Left cardiac atrium (tissue), 4 donors: ENCODE measurements at regions not wholly inside any gene's neighbourhood (a gene's known extent, or its start where the extent isn't known, plus 50 kb on each side); places are given as distances from the start of the nearest gene placed in this dataset.

Experiments used
- ATAC-seq, 2 donors: fragments of 200-7000 bp; cut with Tn5 transposase; one replicate each; pipeline ENCODE4 v1.9.1; 2020; ENCODE audit warnings: mild to moderate bottlenecking in 2 of 2, moderate library complexity in 2 of 2
- DNase-seq: peaks from one replicate; pipeline ENCODE4 v3.0.0-alpha.2; 2020
- intact Hi-C, 2 donors: fragments of 100-400 bp; cut with DNase I; formaldehyde crosslinking; loops; one replicate each; pipeline versions ENCODE4 v1.14.1 to v1.15.1; 2022 to 2023
- donor health status: DM: no; HTN: yes; CAD: no.
- donor health status: DM: no; HTN: yes; CAD: no; lungs with severe emphysema.
- donor health status: DM: yes; HTN: yes; CAD: no.
- donor health status: Dilated cardiomyopathy.

DNA sequence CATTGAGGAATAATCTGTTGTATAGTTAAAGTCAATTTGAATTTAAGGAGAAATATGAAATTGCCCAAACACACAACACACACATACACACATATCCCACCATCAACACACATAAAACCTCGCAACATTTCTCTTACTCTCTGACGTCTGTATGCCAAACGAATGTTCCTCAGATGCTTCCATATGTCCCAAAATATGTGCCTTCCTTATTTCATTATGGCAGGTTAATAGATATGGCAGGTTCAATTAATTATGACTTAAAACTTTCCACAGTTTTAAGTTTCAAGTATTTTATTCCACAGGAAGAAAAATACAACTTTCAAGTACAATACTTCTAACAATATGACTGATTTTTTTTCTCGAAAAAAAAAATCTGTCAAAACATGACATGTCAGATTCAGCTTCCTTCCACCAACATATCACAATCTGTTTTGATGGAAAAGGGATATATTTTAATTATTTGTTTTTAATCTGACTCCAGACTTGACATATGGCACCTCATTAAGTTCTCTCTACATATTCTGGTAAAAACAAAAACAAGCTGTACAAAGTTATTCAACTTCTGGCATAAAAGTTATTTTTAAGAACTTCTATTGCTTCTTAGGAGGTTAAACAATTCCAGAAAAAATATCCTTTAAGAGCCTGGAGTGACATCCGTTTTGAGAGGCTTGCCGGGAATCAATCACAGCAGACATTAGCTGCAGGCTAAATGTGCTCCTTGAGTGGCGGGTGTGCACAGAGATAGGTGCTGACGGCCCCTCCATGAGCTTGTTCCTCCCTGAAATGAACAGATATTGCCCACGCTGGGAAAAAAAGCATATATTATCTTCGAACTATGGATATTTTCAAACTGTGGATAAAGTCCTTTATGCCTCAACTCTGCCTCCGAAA, 812.7 kb downstream of the DCDC2C start:
- DNase-seq (no peak), ATAC-seq (no peak)
- intact Hi-C loops = no loop called here

DNA sequence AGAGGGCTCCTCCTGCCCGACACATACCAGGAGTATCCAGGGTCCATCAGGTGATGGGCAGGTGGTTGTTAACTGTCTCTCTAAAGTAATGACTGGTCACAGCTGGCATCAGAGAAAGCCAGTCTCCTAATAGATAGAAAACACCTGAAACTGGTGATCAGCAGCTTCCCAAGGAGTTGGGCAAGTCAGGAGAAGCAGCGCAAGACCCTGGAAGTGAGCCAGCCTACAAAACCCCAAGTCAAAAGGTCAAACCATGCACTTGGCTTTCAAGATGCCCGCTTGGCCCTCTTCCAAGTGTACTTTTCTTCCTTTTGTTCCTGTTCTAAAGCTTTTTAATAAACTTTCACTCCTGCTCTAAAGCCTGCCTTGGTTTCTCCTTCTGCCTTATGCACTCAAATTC, 815.2 kb downstream of the DCDC2C start:
- no peak for DNase-seq
- intact Hi-C loops = no loop called here
- no peak for ATAC-seq

GRCh38 chr2:4522498-4523421, 819.4 kb downstream of the DCDC2C start:
- DNase-seq = no peak
- intact Hi-C loops = no loop called here
- no peak for ATAC-seq

GRCh38 chr2:4527416-4527815, 824.0 kb downstream of the DCDC2C start:
- ATAC-seq (no peak), DNase-seq (no peak)
- intact Hi-C loops = no loop called here

- intact Hi-C loops = no loop called here
- DNase-seq (no peak), ATAC-seq (no peak)
Measured at GRCh38 chr2:4528246-4528645, 824.9 kb downstream of the DCDC2C start.

DNA sequence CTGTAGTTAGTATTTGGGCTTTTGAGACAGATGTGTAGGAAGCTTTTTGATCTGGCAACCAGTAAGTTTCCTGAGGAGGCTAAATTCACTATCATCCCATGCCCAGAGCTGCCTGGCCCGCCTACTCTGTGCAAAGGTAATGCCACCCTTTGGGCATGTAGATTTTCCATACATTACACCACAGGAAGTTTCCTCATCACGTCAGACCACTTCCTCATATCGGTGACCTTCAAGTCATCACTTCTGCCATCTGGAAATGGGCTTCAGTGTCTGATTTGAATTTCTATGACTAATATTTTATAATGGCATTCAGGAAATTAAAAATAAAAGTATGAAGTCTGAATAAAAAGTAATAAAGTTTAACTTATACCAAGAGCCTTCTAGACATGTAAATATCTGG, 825.4 kb downstream of the DCDC2C start:
- ATAC-seq (no peak), DNase-seq (no peak)
- intact Hi-C loops = no loop called here

- intact Hi-C loops = no loop called here
- no peak for DNase-seq
- ATAC-seq = no peak
Measured at GRCh38 chr2:4529738-4530137, 826.4 kb downstream of the DCDC2C start.

DNA sequence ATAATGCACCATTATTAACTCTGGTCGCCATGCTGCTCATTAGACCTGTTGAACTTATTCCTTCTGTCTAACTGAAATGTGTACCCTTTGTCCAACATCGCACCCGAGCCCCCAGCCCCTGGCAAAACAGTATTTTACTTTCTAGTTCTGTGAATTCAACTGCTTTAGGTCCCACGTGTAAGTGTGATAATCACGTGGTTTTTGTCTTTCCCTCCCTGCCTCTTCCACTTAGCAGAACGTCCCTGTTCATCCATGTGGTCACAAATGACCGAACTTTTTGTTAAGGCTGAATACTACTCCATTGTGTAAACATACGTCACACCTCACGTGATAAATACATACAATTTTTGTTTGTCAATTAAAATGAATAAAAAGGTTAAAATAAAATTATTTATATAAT, 826.9 kb downstream of the DCDC2C start:
- DNase-seq (no peak), ATAC-seq (no peak)
- intact Hi-C loops = no loop called here

DNA sequence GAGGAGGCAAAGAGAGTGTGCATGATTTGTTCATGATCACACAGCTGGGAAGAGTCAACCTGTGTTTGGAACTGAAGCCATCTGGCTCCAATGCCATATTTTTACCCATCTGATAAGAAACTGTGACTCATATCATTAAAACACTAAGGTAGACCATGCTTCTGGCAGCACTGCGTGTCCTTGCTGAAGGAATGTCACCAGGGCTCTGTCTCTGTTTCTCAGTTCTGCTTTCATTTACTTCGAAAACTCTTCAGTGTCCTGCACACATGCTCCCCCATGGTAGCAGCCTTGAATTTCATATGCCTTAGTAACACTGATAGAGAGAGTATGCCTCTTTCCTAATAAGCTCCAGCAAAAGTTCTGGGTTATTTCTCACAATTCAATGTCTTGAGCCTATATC, 830.4 kb downstream of the DCDC2C start:
- intact Hi-C loops = no loop called here
- ATAC-seq (no peak), DNase-seq (no peak)

- intact Hi-C loops = no loop called here
Measured at GRCh38 chr2:4539121-4539520, 835.7 kb downstream of the DCDC2C start.

GRCh38 chr2:4549666-4550210, 846.4 kb downstream of the DCDC2C start:
- intact Hi-C loops = no loop called here
- ATAC-seq (no peak), DNase-seq (no peak)

More at GRCh38 chr2:4539121-4539520, 835.7 kb downstream of the DCDC2C start:
- DNase-seq (no peak), ATAC-seq (no peak)

DNA sequence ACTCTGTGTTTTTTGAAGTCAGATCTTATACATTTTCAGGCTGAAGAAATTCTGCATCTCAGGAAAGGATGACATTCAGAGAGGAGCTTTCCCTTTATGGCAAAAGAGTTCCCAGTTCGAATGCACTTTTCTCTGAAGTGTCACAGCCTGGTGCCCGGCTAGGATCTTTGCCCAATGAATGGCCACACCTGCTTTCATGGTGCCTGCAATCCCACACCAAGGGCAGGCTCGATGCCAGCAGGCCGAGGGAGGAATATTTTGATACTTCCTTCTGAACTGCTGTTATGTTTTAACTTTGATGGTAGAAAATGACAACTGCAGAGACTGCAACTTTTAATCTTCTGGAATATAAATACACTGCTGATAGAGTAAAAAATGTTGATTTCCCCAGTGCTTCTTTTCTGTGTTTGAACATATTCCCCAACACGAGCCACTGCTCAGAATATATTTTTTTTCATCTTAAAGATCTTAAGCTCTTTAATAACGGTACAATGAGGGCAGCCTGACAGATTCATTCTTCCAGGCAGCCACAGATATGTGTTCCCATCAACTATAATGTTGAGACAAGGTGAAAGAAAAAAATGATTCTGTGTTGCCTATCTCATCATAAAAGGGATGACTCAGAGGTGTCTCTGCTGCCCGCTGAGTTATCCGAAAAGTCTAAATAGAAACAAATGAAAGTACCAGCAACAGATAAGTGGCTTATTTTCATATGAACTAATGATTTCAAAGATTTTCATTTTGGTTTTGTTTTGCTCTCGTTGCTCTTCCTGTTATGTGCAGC, 848.5 kb downstream of the DCDC2C start:
- peak in 1 of 2 donors; percentile 72 for ATAC-seq
- no peak for DNase-seq
- intact Hi-C loops = no loop called here

GRCh38 chr2:4553241-4553640, 849.9 kb downstream of the DCDC2C start:
- peak in 1 of 2 donors; percentile 84 for ATAC-seq
- no peak for DNase-seq
- intact Hi-C loops = no loop called here

DNA sequence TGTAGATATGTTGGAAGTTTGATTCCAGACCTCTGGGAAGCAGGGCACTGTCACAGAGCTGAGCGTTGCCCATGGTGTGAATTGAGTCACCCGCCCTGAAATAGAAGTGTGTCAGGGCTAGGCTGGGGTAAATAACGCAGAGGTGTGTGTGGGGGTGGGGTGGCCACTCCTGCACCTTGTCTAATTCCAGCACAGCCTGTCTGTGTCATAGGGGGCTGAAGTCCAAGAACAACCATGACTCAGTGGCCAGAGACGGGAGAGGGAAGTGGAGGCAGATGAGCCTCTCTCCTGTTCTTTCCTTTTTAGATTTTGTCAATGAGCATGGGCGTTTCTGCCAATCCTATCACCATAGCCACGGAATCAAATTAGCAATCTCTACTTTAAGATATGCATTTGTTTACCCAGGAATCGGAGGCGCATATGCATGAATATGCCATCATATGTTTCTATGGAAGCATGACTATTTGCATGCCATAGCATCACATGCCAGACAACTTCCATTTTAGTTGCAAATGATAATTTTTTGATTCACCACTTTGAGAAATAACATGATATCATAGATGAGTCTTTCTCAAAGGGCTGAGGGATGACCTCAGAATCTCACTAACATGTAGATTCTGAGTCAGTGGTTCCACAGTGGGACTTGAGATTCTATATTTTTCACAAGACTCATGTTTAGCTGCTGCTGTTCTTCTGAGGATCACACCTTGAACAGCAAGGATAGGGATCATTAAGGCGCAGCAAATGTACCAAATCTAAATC, 852.9 kb downstream of the DCDC2C start:
- DNase-seq (no peak), ATAC-seq (no peak)
- intact Hi-C loops = no loop called here

GRCh38 chr2:4561196-4561595, 857.8 kb downstream of the DCDC2C start:
- intact Hi-C loops = no loop called here

GRCh38 chr2:4576075-4576474, 872.7 kb downstream of the DCDC2C start:
- no peak for DNase-seq
- ATAC-seq = no peak
- intact Hi-C loops = no loop called here

More at GRCh38 chr2:4561196-4561595, 857.8 kb downstream of the DCDC2C start:
- ATAC-seq = no peak
- no peak for DNase-seq

DNA sequence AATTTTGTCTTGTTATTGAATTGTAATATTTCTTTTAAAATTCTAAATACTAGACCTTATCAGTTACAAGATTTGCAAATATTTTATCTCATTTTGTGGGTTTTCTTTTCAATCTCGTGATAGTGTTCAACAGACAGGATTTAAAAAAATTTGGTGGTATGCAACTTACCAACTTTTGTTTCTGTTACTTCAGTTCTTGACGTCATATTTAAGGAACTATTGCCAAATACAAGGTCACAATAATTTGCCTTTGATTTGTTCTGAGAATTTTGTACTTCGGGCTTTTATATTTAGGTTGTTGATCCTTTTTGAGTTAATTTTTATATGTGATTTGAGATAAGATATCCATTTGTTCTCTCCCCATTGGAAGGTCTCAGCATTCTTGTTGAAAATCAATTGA, 876.6 kb downstream of the DCDC2C start:
- intact Hi-C loops = no loop called here
- ATAC-seq (no peak), DNase-seq (no peak)

GRCh38 chr2:4585057-4585635, 881.8 kb downstream of the DCDC2C start:
- ATAC-seq (no peak), DNase-seq (no peak)
- intact Hi-C loops = no loop called here
